HG03103 (cell line): ENCODE measurements at regions not wholly inside any gene's neighbourhood (a gene's known extent, or its start where the extent isn't known, plus 50 kb on each side); places are given as distances from the start of the nearest gene placed in this dataset.
"Not testable (repeated sequence)": the region's sequence is repeated elsewhere in the genome, so short reads cannot be mapped to it uniquely, and the experiment has no call there.

Experiments
- ATAC-seq: cut with Tn5 transposase; IDR thresholded peaks from one replicate; pipeline ENCODE4 v1.9.1; 2021; ENCODE audit warnings: low read depth; ENCODE audit not compliant: unreplicated experiment

DNA sequence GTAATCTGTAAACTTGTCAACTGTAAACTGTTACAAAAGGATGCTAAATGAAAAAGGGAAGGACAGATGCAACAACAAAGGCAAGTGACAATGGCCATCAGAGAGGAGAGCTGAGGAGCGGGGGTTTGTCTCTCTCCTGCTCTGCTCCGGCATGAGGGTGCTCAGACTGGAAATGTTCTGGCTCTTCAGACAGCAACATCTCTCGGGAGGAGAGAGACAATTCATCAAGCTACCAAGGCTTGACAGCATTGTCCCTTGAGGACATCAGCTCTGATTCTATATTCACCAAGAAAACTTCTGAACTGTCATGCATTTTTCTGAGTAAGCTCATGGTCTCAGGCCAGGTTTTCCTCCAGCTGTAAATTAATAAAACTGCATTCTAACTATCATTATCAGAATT, 408.2 kb downstream of the IGSF11 start:
- ATAC-seq = no peak

DNA sequence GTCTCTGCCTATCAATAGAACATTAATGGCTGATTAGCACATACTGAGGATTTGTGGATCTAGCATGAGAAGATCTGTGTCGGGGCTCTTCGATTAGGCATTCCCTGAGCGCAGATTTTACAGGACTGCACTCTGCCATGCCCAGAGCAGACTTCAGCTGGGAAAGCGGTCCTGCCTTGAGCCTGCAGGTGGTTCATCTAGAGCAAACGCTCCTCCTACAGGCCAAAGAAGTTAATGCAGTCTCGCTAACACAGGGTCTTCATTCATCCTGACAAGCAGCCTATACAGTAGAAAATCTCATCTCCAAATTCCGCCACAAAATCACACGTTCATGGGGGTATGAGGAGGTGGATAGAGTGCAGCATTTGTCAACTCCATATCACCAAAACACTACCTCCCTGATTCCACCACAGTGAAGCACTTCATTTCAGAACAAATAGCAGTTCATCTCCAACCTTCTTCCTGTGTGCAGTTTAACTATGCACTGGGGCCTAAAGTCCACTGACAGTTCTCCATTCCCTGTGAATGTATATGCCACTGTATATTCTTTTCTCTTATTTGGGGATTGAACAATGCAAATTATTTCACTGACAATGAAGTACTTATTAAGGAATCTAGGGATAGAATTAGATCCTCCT, 405.8 kb downstream of the IGSF11 start:
- ATAC-seq = peak; percentile 98

GRCh38 chr3:118629821-118630220, 404.8 kb downstream of the IGSF11 start:
- ATAC-seq = no peak

DNA sequence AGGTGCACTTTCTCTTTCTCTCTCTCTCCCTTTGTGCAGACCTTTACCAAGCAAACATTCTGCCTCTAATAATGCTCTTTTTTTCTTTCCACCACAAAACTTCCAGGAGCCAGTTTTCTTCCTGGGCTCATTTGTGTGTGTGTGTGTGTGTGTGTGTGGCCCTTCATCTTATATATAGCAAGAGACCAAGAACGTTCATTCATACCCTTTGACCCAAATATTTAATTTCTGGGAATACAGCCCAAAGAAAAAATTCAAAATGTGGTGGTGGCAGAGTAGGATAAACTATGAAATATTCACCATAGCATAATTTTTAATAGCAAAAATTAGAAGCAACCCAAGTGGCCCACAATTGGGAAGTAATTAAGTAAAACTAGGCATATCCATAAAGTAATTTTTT, 398.9 kb downstream of the IGSF11 start:
- no peak for ATAC-seq

GRCh38 chr3:118636841-118637240, 397.8 kb downstream of the IGSF11 start:
- ATAC-seq = no peak

GRCh38 chr3:118637846-118638245, 396.8 kb downstream of the IGSF11 start:
- ATAC-seq = no peak

DNA sequence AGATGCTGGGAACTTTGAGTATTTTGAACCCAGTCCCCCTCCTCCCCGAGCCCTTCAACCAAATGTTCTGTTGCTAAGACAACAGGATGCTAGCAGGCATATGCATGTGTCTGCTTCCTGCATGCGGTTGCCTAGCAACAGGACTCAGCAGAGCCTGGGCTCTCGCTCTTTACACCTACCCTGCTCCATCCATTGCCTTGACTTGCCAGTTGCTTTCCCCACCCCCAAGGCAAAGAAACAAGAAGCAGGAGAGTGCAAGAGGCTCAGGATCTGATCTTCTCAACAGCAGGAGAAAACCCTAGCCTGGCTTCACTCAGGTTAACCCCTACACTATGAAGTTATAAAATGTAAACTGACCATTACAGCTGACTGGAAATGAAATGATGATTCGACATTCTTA, 393.0 kb downstream of the IGSF11 start:
- ATAC-seq = peak; percentile 87

- no peak for ATAC-seq
These were observed 363.5 kb downstream of the IGSF11 start for GRCh38 chr3:118671192-118671591.

DNA sequence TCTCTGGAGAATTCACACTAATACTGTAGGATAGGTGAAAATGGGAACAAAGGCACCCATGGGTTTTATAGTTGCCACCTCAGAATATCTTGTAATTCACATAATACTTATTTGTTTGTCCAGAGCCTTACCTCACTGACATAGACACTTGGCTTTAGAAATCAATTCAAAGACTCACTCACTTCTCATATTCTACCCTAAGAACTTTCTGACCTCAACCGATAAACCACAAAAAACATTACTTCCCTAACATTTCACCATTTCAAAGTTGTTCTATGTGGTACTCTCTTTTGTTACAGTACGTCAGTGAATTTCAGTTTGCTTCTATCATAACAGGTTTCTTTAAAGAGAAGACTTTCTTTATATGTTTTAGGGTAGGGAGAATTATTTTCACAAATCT, 359.3 kb downstream of the IGSF11 start:
- ATAC-seq = no peak

GRCh38 chr3:118678663-118679062, 356.0 kb downstream of the IGSF11 start:
- not testable (repeated sequence) for ATAC-seq

GRCh38 chr3:118682921-118683320, 351.7 kb downstream of the IGSF11 start:
- ATAC-seq = no peak

DNA sequence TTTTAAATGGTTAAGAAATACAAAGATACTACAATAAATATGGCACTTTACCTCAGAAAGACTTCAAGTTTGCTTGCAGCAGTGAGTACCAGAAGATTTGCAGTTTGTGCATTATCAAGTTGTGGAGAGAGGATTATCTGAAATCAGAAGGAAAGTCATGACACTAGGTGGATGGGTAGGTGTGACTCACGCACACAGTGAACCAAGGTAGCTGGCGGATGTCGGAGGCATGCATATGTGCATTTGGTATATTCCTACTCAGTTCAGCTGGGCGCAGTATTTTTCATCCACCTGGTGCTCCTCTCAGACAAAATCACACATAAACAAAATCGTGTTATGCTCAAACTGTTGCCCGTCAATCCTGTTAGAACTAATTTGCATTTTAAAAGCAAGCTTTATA, 351.0 kb downstream of the IGSF11 start:
- ATAC-seq = no peak

DNA sequence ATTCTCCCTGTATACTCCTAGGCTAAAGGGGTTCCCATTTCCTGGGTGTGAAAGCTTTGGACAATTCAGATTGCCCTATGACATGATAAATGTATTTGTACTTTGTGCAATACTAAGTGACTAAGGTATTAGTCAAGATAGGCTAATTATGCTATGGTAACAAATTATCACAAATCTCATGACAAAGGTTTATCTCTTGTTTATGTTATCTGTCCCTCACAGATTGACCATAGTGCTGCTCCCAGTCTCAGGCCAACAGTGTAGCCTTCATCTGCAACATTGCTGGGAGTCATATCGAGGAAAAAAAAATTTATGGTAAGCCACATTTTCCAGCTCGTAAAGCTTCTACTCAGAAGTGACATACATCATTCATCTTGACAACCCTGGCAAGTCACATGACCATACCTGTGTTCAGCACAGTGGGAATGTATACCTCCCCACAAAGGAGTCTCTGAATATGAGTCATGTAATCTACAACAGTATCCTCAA, 346.2 kb downstream of the IGSF11 start:
- ATAC-seq = no peak

DNA sequence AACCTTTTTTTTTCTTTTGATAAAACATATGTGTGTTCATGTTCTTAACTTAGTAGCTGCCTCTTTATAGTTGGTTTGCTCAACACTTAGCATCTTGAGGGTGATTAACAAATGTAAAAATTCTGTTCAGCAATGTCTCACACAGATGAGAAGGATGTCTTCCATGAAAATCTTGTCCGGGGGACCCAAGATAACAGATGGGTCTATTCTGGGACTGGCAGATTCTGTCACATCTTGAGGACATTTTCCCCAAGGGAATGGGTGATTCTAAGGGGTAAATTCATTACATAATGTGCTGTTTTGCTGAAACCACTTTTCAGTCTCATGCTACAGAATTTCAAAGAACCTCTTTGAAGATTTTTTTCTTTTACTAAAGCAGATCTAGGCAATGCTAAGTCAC, 342.2 kb downstream of the IGSF11 start:
- ATAC-seq = no peak

GRCh38 chr3:118705487-118706219, 329.0 kb downstream of the IGSF11 start:
- ATAC-seq = no peak

- ATAC-seq = no peak
These were observed 326.7 kb downstream of the IGSF11 start for GRCh38 chr3:118707991-118708390.

DNA sequence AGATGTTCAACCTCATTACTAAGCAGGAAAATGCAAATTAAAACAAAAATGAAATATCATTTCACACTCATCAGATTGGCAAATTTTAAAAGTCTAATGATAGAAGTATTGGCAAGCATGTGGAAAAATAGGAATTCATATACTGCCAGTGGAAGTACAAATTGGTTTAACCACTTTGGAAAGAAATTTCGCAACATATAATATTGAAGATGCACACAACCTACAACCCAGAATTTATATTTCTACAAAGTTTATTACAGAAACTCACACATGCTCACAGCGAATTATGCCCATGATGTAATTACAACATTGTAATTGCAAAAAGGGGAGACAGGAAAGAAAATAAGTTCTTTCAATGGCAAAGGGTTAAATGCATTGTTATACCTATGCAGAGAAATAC, 324.1 kb downstream of the IGSF11 start:
- no peak for ATAC-seq

GRCh38 chr3:118713502-118714207, 321.0 kb downstream of the IGSF11 start:
- ATAC-seq = no peak

DNA sequence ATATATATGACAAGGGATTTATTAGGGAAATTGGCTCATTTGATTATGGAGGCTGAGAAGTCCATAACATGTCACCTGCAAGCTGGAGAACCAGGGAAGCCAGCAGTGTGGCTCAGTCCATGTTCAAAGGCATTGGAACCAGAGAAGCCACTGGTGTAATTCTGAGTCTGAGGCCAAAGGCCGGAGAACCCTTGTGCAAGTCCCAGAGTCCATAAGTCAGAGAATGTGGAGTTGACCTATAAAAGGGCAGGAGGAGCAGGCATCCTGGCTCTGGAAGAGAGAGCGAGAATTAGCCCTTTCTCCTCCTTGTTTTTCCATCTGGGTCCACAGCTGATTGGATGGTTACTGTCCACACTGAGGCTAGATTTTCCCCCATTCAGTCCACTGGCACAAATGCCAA, 319.8 kb downstream of the IGSF11 start:
- ATAC-seq = no peak

- ATAC-seq = no peak
These were observed 305.1 kb downstream of the IGSF11 start for GRCh38 chr3:118729546-118729945.

GRCh38 chr3:118734664-118735063, 300.0 kb downstream of the IGSF11 start:
- no peak for ATAC-seq

DNA sequence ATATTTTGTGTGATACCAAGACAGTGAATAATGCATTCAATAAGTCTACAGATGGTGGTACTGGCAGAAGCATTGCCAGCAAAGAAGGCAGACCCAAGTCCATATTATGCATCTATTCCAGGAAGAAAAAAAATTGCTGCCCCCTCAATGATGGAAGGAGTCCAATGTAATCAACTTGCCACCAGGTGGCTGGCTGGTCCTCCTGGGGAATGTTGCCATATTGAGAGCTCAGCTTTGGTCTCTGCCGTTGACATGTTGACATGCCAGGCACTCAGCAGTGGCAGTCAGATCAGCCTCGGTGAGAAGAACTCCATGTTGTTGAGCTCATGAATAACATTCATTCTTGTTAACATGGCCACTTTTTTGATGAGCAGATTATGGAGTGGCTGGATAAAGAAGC, 298.5 kb downstream of the IGSF11 start:
- no peak for ATAC-seq
